Upper lobe of left lung (tissue), 4 donors: ENCODE measurements at regions not wholly inside any gene's neighbourhood (a gene's known extent, or its start where the extent isn't known, plus 50 kb on each side); places are given as distances from the start of the nearest gene placed in this dataset.

Experiments used
- CTCF ChIP-seq, 6 experiments: fragments of 450-650 bp in 4 of 6; fragments of 200-600 bp in 2 of 6; sonication (generic) in 2 of 6; IDR thresholded peaks; one replicate each; pipeline ENCODE4 v1.5.1; 2016 to 2019; ENCODE audit warnings: antibody characterized with exemption in 6 of 6
- EP300 ChIP-seq, 4 donors: sonication (generic); formaldehyde crosslinking; IDR thresholded peaks; one replicate each; pipeline ENCODE4 v1.5.1; 2017; ENCODE audit warnings: antibody characterized with exemption in 4 of 4, control low read depth in 2 of 4
- POLR2A ChIP-seq, 4 donors: fragments of 450-650 bp; IDR thresholded peaks; one replicate each; pipeline ENCODE4 v1.5.1; 2016 to 2017; ENCODE audit warnings: antibody characterized with exemption in 4 of 4, mild to moderate bottlenecking in 2 of 4
- POLR2AphosphoS5 ChIP-seq, 2 donors: sonication (generic); formaldehyde crosslinking; IDR thresholded peaks; one replicate each; pipeline ENCODE4 v1.5.1; 2017; ENCODE audit warnings: antibody characterized with exemption in 2 of 2

- TF ChIP-seq CTCF (IDR thresholded peaks at IDR 0.05) (no peak), POLR2AphosphoS5 (IDR thresholded peaks at IDR 0.05) (no peak), POLR2A (IDR thresholded peaks at IDR 0.05) (no peak), EP300 (IDR thresholded peaks at IDR 0.05) (no peak)
These were observed 171.6 kb downstream of the ZIC5 start for GRCh38 chr13:99800011-99800410.
